ENCODE measurements at regions not wholly inside any gene's neighbourhood (a gene's known extent, or its start where the extent isn't known, plus 50 kb on each side); places are given as distances from the start of the nearest gene placed in this dataset.

GRCh38 chr14:56056031-56056430 lies 62.2 kb upstream of the PELI2 start:
- no peaks in the 10 kb centered on the region for H3K9me3 Mint-ChIP-seq (ENCODE audit: unreplicated experiment)

GRCh38 chr14:56057071-56057741 lies 61.0 kb upstream of the PELI2 start:
- no peaks in the 10 kb centered on the region for H3K36me3 Mint-ChIP-seq (ENCODE audit: unreplicated experiment)
- peaks cover 31% of the 10 kb centered on the region for H3K4me1 Mint-ChIP-seq (ENCODE audit: low read depth, unreplicated experiment)
- peak overlapping the region; percentile 94 for H3K27ac Mint-ChIP-seq (ENCODE audit: unreplicated experiment)
- no peaks in the 10 kb centered on the region for H3K27me3 Mint-ChIP-seq (ENCODE audit: unreplicated experiment)
- H3K9me3 Mint-ChIP-seq (ENCODE audit: unreplicated experiment) = no peaks in the 10 kb centered on the region
- TF ChIP-seq, protein P1, sequence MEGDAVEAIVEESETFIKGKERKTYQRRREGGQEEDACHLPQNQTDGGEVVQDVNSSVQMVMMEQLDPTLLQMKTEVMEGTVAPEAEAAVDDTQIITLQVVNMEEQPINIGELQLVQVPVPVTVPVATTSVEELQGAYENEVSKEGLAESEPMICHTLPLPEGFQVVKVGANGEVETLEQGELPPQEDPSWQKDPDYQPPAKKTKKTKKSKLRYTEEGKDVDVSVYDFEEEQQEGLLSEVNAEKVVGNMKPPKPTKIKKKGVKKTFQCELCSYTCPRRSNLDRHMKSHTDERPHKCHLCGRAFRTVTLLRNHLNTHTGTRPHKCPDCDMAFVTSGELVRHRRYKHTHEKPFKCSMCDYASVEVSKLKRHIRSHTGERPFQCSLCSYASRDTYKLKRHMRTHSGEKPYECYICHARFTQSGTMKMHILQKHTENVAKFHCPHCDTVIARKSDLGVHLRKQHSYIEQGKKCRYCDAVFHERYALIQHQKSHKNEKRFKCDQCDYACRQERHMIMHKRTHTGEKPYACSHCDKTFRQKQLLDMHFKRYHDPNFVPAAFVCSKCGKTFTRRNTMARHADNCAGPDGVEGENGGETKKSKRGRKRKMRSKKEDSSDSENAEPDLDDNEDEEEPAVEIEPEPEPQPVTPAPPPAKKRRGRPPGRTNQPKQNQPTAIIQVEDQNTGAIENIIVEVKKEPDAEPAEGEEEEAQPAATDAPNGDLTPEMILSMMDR (IDR thresholded peaks at IDR 0.05; ENCODE audit: partially characterized antibody, unreplicated experiment) = no peak
- peak overlapping the region; percentile 70 for H3K4me3 Mint-ChIP-seq (ENCODE audit: unreplicated experiment)
- peak; percentile 40 for DNase-seq

More at GRCh38 chr14:56056031-56056430, 62.2 kb upstream of the PELI2 start:
- H3K27me3 Mint-ChIP-seq (ENCODE audit: unreplicated experiment) = no peaks in the 10 kb centered on the region
- no peaks in the 10 kb centered on the region for H3K36me3 Mint-ChIP-seq (ENCODE audit: unreplicated experiment)
- H3K4me1 Mint-ChIP-seq (ENCODE audit: low read depth, unreplicated experiment) = peaks cover 29% of the 10 kb centered on the region
- TF ChIP-seq, protein P1 (IDR thresholded peaks at IDR 0.05; ENCODE audit: partially characterized antibody, unreplicated experiment) = no peak
- H3K4me3 Mint-ChIP-seq (ENCODE audit: unreplicated experiment) = no peak overlapping the region
- no peak for DNase-seq
- peak overlapping the region; percentile 94 for H3K27ac Mint-ChIP-seq (ENCODE audit: unreplicated experiment)

- TF ChIP-seq, protein P1 (IDR thresholded peaks at IDR 0.05; ENCODE audit: partially characterized antibody, unreplicated experiment) = no peak
- Mint-ChIP-seq H3K36me3 (ENCODE audit: unreplicated experiment) (no peaks in the 10 kb centered on the region), H3K4me3 (ENCODE audit: unreplicated experiment) (peak overlapping the region; percentile 18), H3K4me1 (ENCODE audit: low read depth, unreplicated experiment) (peaks cover 31% of the 10 kb centered on the region), H3K9me3 (ENCODE audit: unreplicated experiment) (no peaks in the 10 kb centered on the region), H3K27me3 (ENCODE audit: unreplicated experiment) (no peaks in the 10 kb centered on the region), H3K27ac (ENCODE audit: unreplicated experiment) (peak overlapping the region; percentile 94)
- no peak for DNase-seq
Measured at GRCh38 chr14:56057767-56058166, 60.4 kb upstream of the PELI2 start.

DNA sequence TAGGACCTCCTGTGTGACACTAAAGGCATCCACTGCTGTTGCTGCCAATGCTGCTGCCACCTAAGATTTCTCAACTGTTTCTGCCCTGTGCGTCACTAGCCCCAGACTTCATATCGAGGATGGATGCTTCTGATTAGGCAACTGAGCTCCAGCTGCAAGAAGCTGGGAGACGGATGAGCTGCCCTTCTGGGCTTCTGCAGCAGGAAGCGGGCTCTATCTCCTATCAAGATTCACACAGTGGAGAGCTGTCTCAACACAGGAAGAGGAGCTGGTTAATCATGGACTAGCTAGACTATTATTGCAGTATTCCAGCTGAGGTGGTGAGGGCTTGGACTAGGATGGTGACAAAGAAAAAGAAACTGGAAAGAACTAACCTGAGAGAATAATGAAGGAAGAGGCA lies 59.2 kb upstream of the PELI2 start:
- Mint-ChIP-seq H3K27ac (ENCODE audit: unreplicated experiment) (no peak overlapping the region), H3K27me3 (ENCODE audit: unreplicated experiment) (no peaks in the 10 kb centered on the region), H3K4me3 (ENCODE audit: unreplicated experiment) (no peak overlapping the region), H3K36me3 (ENCODE audit: unreplicated experiment) (no peaks in the 10 kb centered on the region), H3K4me1 (ENCODE audit: low read depth, unreplicated experiment) (peaks cover 31% of the 10 kb centered on the region), H3K9me3 (ENCODE audit: unreplicated experiment) (no peaks in the 10 kb centered on the region)
- TF ChIP-seq, protein P1 (IDR thresholded peaks at IDR 0.05; ENCODE audit: partially characterized antibody, unreplicated experiment) = no peak
- DNase-seq = no peak

DNA sequence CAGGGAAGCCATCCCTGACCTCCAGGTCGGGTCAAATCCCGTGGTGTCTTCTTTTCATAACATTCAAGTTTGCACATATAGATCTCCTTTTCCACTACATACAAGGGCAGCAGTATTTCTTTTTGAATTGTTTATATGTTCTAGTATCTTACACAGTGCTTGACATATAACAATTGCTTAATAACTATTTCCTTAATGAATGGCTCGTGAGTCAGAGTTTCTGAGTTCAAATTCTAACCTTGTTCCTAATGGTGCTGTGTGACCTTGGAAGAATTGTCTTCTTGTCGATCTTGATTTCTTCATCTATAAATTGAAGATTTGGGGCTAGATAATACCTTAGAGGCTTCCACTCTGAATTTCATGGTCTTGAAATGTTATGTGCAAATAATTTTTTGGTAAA lies 57.2 kb upstream of the PELI2 start:
- H3K4me1 Mint-ChIP-seq (ENCODE audit: low read depth, unreplicated experiment) = peaks cover 31% of the 10 kb centered on the region

More for the DNA sequence above, 57.2 kb upstream of the PELI2 start:
- Mint-ChIP-seq H3K9me3 (ENCODE audit: unreplicated experiment) (no peaks in the 10 kb centered on the region), H3K27me3 (ENCODE audit: unreplicated experiment) (no peaks in the 10 kb centered on the region), H3K27ac (ENCODE audit: unreplicated experiment) (no peak overlapping the region), H3K36me3 (ENCODE audit: unreplicated experiment) (no peaks in the 10 kb centered on the region), H3K4me3 (ENCODE audit: unreplicated experiment) (no peak overlapping the region)
- TF ChIP-seq, protein P1 (IDR thresholded peaks at IDR 0.05; ENCODE audit: partially characterized antibody, unreplicated experiment) = no peak
- DNase-seq = no peak

All from glutamatergic neuron (in vitro differentiated cells).